Peyer's patch (tissue), 4 donors: ENCODE measurements at regions not wholly inside any gene's neighbourhood (a gene's known extent, or its start where the extent isn't known, plus 50 kb on each side); places are given as distances from the start of the nearest gene placed in this dataset.
"Not testable (repeated sequence)": the region's sequence is repeated elsewhere in the genome, so short reads cannot be mapped to it uniquely, and the experiment has no call there.

ENCODE experiments used
- DNase-seq, 3 donors: peaks; one replicate each; pipeline ENCODE4 v3.0.0-alpha.2; 2017 to 2019
- H3K27ac ChIP-seq, 4 donors: fragments of 200-600 bp; sonication (generic); one replicate each; pipeline ENCODE4 v1.5.1; 2016 to 2019
- H3K27me3 ChIP-seq, 2 donors: fragments of 200-600 bp; sonication (generic); one replicate each; pipeline ENCODE4 v1.5.1; 2019
- H3K36me3 ChIP-seq, 3 donors: fragments of 200-600 bp; sonication (generic); one replicate each; pipeline ENCODE4 v1.5.1; 2016 to 2019
- H3K4me1 ChIP-seq, 4 donors: fragments of 200-600 bp; sonication (generic); one replicate each; pipeline ENCODE4 v1.5.1; 2016 to 2019
- H3K4me3 ChIP-seq, 4 donors: fragments of 200-600 bp; sonication (generic); 1 replicate in 3 of 4; 2 replicates in 1 of 4; pipeline ENCODE4 v1.5.1; 2016 to 2019; ENCODE audit warnings: mild to moderate bottlenecking in 1 of 4
- H3K9me3 ChIP-seq, 4 donors: fragments of 200-600 bp; sonication (generic); one replicate each; pipeline ENCODE4 v1.5.1; 2016 to 2019; ENCODE audit warnings: mild to moderate bottlenecking in 1 of 4

- not testable (repeated sequence) for H3K4me3 ChIP-seq, H3K27me3 ChIP-seq, H3K27ac ChIP-seq, H3K9me3 ChIP-seq, H3K36me3 ChIP-seq, DNase-seq, H3K4me1 ChIP-seq
Observed at GRCh38 chr5:34096033-34096432, 53.0 kb upstream of the C1QTNF3 start.

DNA sequence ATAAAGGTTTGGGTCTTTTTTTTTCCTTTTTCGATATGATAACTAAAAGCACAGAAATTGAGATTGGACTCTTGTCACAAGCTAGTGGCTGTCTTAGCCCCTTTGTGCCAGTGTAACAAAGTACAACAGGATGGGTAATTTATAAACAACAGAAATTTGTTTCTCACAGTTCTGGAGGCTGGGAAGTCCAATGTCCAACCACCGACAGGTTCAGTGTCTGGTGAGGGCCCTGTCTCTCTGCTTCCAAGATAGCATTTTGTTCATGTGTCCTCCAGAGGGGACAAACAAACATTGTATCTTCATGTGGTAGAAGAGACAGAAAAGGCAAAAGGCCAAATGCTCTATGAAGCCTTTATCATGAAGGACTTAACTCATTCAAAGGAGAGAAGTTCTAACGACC, 56.9 kb upstream of the C1QTNF3 start:
- DNase-seq, H3K27me3 ChIP-seq, H3K4me1 ChIP-seq, H3K27ac ChIP-seq, H3K36me3 ChIP-seq, H3K9me3 ChIP-seq, H3K4me3 ChIP-seq: not testable (repeated sequence)

DNA sequence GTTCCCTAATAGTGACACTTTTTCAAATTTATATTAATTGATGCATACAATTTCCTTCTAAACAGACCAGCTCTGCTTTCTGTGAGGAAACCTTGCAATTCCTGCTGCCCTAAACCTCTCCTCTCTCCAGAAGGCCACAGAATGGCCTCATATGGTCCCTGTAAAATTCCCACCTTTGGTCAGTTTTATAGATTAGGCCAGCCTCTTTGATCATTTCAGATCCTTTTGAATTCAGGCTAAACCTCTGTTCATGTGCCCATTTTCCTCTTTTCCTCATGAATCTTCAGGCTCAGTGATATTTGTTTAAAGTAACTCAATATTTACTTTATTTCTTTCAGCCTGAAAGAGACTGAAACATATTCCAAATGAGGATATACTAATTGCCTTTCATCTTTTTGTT, 58.6 kb upstream of the C1QTNF3 start:
- not testable (repeated sequence) for H3K4me3 ChIP-seq, H3K27me3 ChIP-seq, H3K4me1 ChIP-seq, H3K27ac ChIP-seq, H3K36me3 ChIP-seq, H3K9me3 ChIP-seq, DNase-seq

DNA sequence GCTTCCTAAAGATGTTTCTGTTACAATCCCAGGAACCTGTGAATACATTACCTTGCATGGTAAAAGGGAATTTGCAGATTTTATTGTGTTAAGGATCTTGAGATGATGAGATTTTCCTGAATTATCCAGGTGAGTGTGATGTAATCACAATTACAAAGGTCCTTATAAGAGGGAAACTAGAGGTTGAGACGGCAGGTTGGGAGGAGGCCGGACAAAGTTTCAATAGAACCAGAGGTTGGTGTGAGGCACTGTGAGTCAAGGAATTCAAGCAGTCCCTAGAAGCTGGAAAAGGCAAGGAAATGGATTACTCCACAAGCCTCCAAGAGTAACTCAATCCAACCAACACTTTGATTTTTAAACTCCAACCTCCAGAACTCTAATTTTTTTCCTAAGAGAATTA, 65.9 kb upstream of the C1QTNF3 start:
- DNase-seq, H3K4me3 ChIP-seq, H3K36me3 ChIP-seq, H3K27me3 ChIP-seq, H3K27ac ChIP-seq, H3K9me3 ChIP-seq, H3K4me1 ChIP-seq: not testable (repeated sequence)

DNA sequence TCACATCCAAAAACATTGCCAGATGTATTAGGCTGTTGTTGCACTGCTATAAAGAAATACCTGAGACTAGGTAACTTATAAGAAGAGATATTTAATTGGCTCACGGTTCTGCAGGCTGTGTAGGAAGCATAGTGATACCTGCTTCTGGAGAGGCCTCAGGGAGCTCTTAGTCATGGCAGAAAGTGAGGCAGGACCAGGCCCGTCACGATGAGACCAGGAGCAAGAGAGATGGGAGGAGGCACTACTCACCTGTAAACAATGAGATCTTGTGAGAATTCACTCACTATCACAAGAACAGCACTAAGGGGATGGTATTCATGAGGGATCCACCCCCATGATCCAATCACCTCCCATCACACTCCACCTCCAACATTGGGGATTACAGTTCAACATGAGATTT, 81.3 kb upstream of the C1QTNF3 start:
- H3K27ac ChIP-seq, DNase-seq, H3K4me1 ChIP-seq, H3K9me3 ChIP-seq, H3K27me3 ChIP-seq, H3K4me3 ChIP-seq, H3K36me3 ChIP-seq: not testable (repeated sequence)

DNA sequence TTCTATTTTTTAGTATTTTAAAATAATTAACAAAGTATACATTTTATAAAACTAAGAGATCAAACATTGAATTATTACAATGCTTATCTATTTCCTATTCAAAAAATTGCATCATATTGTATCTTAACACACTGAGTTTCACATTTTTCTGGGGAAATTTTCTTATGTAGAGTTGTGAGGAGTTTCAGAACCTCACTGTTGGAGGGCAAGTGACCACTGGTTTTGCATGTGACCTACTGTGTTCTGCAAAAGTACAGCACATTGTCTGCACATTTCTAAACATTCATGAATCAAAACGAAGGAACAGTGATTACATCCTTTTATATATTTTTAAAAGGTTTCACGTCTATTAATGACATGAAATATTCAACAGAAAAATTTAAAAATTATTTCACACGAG, 82.3 kb upstream of the C1QTNF3 start:
- H3K4me3 ChIP-seq, H3K27ac ChIP-seq, H3K36me3 ChIP-seq, DNase-seq, H3K4me1 ChIP-seq, H3K9me3 ChIP-seq, H3K27me3 ChIP-seq: not testable (repeated sequence)

DNA sequence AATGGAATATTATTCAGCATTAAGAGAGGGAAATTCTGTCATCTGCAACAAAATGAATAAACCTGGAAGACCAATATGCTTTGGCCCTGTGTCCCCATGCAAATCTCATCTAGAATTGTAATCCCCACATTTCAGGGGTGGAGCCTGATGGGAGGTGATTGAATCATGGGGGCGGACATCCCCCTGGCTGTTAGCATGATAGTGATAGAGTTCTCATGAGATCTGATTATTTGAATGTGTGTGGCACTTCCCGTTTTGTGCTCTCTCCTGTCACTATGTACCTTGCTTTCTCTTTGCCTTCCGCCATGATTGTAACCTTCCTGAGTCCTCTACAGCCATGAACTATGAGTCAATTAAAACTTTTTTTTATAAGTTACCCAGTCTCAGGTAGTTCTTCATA, 83.7 kb upstream of the C1QTNF3 start:
- H3K4me3 ChIP-seq, H3K9me3 ChIP-seq, DNase-seq, H3K4me1 ChIP-seq, H3K27me3 ChIP-seq, H3K36me3 ChIP-seq, H3K27ac ChIP-seq: not testable (repeated sequence)

DNA sequence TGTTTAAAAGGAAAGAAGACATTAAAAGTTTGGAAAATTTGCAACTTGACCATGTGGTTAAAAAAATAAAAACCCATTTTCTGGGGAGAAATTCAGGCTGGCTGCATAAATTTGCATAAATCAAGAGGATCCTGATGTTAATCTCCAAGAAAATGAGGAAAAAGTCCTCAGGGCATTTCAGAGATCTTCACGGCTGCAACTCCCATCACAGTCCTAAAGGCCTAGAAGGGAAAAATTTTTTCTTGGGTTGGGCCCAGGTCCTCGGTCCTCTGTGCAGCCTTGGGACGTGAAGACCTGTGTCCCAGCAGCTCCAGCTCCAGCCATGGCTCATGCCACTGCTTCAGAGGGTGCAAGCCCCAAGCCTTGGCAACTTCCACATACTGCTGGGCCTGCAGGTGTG, 84.8 kb upstream of the C1QTNF3 start:
- not testable (repeated sequence) for H3K27ac ChIP-seq, H3K9me3 ChIP-seq, H3K27me3 ChIP-seq, H3K36me3 ChIP-seq, H3K4me1 ChIP-seq, DNase-seq, H3K4me3 ChIP-seq

DNA sequence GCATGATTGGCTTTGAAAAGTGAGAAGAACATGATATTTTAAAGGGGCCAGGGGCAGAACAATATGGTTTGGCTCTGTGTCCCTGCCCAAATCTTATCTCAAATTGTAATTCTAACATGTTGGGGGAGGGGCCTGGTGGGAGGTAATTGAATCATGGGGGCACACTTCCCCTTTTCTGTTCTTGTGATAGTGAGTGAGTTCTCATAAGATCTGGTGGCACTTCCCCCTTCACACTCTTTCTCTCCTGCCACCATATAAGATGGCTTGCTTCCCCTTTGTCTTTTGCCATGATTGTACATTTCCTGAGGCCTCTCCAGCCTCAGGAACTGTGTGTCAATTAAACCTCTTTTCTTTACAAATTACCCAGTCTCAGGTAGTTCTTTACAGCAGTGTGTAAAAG, 85.9 kb upstream of the C1QTNF3 start:
- H3K4me1 ChIP-seq = not testable (repeated sequence)

GRCh38 chr5:34154988-34155387, 112.0 kb upstream of the C1QTNF3 start:
- not testable (repeated sequence) for DNase-seq, H3K36me3 ChIP-seq, H3K9me3 ChIP-seq, H3K27me3 ChIP-seq, H3K4me1 ChIP-seq, H3K27ac ChIP-seq, H3K4me3 ChIP-seq

More for the DNA sequence above, 85.9 kb upstream of the C1QTNF3 start:
- H3K4me3 ChIP-seq, H3K9me3 ChIP-seq, DNase-seq, H3K27me3 ChIP-seq, H3K27ac ChIP-seq, H3K36me3 ChIP-seq: not testable (repeated sequence)

DNA sequence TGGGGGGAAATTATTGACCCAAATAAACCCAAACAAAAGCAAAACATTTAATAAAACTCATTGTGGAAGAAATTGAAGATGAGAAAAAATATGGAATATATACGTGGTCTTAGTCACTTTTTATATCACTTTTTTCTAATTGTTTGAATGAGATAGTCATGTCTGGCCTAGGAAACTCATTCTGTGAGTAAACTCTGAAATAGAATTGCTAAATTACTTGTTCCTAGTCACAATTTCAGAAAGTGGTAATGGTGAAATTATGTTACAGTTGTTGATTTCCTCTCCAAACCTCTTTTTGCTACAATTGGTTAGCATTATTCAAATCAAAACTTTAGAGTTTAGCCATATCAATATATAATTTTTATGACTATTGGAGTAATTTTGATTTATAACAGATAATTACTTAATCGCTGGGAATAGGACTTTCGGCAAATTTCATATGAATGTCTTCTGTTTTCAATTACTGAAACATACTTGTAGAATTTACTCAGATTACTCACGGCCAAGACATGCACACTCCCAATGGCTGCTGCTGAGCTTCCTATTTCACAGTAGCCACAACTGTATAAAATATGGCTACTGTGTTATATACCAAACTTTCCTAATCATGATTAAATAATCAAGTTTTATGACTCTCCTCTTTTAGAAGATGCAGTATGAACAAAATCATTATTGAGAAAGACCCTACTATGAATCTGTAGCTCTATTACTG, 113.8 kb upstream of the C1QTNF3 start:
- not testable (repeated sequence) for DNase-seq, H3K4me3 ChIP-seq, H3K27me3 ChIP-seq, H3K27ac ChIP-seq, H3K9me3 ChIP-seq, H3K4me1 ChIP-seq, H3K36me3 ChIP-seq

- not testable (repeated sequence) for H3K4me3 ChIP-seq, H3K9me3 ChIP-seq, H3K27ac ChIP-seq, DNase-seq, H3K27me3 ChIP-seq, H3K36me3 ChIP-seq, H3K4me1 ChIP-seq
Observed at GRCh38 chr5:34160904-34161303, 117.9 kb upstream of the C1QTNF3 start.

DNA sequence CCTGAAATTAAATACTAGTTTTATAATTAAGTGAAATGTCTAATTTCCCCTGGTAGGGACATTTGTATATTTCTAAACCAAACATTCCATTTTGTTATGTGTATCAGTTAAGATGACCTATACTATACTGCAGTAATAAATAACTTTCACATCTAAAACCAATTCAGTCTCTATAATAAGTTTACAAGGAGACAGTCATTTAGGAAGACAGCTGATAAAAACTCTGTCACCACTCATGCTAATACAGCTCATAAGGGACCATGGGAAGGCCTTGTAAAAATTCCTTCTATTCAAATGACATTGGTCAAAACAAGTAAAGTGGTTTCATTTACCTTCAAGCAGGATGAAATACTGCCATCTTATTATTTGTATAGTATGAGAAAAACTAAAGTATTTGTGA, 128.4 kb upstream of the C1QTNF3 start:
- H3K9me3 ChIP-seq, H3K4me1 ChIP-seq, H3K27ac ChIP-seq, H3K4me3 ChIP-seq, H3K36me3 ChIP-seq, DNase-seq, H3K27me3 ChIP-seq: not testable (repeated sequence)

DNA sequence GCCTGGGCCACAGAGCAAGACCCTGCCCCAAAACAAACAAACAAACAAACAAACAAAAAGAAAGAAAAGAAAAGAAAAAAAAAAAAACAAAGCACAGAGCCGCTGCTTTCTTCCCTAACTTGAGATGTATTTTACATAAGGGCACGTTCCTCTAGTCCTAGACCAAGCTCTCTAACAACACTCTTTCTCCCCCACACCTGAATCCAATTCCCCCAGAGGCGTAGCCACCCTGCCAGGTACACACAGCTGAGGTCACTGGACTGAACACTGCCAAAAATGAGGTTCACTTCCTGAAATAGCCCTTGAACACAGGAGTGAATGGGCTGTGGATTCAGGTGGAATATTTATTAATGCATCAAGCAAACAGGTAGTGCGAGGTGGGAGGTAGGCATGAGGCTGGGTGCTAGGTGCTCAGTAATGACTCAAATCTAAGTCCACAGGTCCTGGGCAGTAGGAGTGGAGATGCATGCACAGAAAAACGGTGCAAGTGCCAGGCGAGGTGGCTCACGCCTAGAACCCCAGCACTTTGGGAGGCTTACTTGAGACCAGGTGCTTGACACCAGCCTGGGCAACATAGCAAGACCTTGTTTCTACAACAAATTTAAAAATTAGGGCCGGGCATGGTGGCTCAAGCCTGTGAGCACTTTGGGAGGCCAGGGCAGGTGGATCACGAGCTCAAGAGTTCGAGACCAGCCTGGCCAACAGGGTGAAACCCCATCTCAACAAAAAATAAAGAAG, 136.6 kb upstream of the C1QTNF3 start:
- DNase-seq, H3K27me3 ChIP-seq, H3K4me1 ChIP-seq, H3K9me3 ChIP-seq, H3K27ac ChIP-seq, H3K4me3 ChIP-seq: not testable (repeated sequence)
- peaks cover 0 to 16% (median 0%) of the 10 kb centered on the region in 3 donors for H3K36me3 ChIP-seq

- H3K36me3 ChIP-seq = peaks cover 0 to 14% (median 0%) of the 10 kb centered on the region in 3 donors
- not testable (repeated sequence) for H3K4me3 ChIP-seq, H3K27ac ChIP-seq
Observed at GRCh38 chr5:34180225-34180624, 137.2 kb upstream of the C1QTNF3 start.

More at GRCh38 chr5:34180225-34180624, 137.2 kb upstream of the C1QTNF3 start:
- H3K4me1 ChIP-seq, H3K9me3 ChIP-seq, DNase-seq, H3K27me3 ChIP-seq: not testable (repeated sequence)
